Tongue (tissue), 1 donor: ENCODE measurements at regions not wholly inside any gene's neighbourhood (a gene's known extent, or its start where the extent isn't known, plus 50 kb on each side); places are given as distances from the start of the nearest gene placed in this dataset.

ENCODE experiments used
- DNase-seq: peaks from one replicate; pipeline ENCODE4 v3.0.0-alpha.2; 2015

DNA sequence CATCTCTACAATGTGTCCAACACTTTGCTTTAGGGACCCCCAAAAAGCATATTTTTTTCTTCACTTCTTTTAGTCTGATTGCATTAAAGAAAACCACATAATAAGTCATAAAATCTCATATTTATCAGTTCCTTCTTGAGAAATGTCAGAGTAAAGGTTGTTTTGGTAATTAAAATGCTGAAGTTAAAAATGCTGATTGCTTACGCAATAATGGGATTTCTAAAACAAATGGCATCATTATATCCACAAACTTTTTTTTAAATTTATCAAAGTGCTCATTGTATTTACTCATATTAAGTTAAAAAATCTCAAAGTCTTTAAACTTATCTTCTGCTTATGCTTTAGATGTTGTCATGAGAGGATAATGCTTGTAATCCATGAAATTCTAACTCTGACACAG, 737.2 kb upstream of the ARGLU1 start:
- no peak for DNase-seq

DNA sequence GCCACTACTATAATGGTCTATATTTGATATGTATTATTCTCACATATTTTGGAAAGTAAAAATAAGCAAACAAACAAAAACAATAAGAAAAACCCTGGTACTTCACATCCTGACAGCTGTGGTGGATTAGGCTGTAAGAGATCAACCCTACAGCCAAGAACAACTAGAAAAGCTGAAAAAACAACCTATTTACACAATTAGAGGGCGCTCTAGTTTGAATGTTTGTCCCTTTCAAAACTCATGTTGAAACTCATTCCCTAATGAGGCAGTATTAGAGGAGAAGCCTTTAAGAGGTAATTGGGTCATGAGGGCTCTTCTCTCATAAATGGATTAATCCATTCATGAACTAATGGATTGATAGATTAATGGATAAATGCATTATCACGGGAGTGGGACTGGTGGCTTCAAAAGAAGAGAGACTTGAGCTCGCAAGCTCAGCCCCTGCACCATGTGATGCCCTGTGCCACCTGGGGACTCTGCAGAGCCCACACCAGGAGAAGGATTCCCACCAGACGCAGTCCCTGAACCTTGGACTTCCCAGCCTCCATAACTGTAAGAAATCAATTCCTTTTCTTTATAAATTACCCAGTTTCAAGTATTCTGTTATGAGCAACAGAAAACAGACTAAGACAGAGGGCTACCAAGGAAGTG, 733.9 kb upstream of the ARGLU1 start:
- no peak for DNase-seq

DNA sequence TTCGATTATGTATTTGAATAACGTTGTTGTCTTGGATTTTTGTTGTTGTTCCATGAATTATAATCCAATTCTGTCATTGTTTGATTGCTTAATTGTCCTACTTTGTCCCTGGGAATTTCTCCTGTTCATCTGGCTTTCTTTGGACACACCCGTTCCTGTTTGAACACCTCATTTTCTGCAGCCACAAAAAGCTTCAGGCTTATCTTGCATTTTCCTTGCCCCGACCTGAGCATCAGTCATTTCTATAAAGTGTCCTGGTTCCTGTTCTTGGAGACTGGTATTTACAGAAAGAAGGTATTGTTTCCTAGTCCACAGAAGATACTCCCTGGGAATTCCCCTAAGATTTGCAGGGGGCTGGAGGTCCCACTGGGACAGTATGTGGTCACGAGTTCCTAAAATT, 731.8 kb upstream of the ARGLU1 start:
- DNase-seq: no peak

DNA sequence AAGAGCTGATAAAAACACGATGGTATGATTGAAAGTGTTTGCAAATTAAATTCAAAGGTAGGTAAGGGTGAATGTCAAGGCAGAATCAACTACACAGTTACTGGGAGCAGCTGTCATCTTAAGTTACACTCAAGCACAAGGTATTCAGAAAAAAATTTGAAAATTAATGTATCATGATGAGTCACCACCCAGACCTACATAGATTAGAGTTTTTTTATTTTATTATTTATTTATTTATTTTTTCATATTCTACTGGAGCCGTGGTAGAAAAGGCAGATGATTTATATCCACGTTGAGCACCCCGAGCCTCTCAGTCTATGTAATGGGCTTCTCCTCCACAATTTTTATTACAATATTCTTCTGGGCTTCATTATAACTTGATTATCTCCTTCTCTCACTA, 728.9 kb upstream of the ARGLU1 start:
- no peak for DNase-seq

DNA sequence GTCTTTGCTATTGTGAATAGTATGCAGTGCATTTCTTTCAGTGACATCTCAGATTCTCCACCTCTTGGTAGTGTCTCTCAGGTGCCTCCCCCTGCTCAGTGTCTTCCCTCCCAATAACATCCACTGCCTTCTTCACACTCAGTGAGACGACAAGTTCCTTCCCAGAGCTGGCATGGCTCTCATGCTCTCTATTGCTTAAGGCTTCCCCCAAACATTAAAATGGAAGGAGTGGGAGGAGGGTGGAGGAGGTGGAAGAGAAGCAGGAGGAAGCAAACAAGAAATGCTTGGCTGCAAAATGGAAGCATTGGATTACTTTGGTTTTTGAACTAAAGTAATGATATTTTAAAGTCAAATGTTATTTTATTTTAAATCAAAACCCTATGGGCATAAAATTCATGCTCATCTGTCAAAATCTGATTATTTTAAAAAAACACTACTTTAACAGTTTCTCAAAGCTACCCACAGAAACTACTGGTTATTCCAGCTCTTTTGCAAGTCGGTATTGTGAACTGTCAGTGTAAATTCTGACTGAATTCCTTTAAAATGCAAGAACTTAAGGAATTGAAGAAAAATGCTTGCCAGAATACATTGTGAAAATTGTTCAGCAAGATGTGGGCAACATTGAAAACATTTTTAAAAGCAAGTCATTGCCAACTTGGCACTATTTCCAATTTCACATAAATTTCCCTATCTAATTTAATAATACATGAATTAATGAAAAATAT, 727.6 kb upstream of the ARGLU1 start:
- DNase-seq: no peak

DNA sequence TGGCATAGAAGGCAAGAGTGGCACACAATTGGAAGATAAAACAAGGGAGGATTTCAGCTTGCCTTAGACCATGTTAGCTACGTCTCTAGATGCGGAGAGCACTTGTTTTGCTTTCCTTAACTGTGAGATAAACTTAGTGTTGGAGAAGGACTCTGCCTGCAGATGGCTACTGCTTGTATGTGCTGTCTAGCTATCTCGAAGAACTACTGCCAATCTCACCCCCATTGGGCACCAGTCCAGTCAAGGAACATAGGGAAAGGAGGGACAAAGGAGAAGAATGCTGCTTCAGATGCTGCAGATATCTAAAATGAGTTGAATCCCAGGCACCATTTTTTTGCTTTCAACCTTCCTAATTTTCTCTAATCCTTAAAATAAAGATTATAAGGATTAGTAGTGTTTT, 726.0 kb upstream of the ARGLU1 start:
- DNase-seq: no peak

DNA sequence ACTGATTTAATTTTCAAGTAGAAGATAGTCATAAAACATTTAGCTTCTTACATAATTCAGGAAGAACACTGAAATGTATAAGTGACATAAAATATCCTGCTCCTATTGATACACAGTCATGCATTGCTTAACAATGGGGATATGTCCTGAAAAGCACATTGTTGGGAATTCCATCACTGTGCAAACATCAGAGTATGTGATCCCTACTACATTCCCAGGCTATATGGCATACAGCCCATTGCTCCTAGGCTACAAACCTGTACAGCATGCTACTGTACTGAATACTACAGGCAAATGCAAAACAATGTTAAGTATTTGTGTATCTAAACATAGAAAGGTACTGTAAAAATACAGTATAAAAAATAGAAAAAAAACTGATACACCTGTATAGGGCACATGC, 723.9 kb upstream of the ARGLU1 start:
- DNase-seq: no peak

DNA sequence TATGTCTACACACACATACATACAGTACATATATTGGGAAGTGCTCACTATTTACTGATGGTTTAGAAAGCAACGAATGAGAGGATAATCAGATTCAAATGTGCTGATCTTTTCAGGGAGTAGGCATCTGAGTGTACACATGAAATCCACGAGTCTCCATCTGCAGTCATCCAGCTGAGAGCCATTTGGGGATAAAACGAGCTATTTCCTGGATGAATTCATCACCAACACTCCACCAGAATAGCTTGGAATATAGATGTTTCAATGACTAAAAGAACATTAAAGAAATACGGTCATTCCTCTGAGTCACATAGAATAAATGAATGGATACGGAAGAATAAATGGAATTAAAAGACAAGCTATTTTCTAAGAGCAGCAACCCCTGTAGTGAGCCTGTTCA, 721.6 kb upstream of the ARGLU1 start:
- no peak for DNase-seq

DNA sequence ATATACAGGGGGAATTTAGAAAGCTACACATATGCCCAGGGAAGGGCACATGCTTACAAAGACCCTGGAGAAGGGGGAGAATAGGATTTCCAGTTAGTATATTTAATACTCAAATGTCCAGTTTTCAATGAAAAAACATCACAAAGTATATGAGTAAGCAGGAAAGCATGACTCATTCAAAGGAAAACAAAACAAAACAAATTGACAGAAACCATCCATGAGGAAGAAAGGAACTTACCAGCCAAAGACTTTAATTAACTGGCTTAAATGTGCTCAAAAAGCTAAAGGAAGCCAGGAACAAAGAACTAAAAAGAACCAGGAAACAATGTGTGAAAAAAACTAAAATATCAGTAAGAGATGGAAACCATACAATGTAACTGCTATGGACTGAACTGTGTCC, 716.2 kb upstream of the ARGLU1 start:
- peak; percentile 5 for DNase-seq

DNA sequence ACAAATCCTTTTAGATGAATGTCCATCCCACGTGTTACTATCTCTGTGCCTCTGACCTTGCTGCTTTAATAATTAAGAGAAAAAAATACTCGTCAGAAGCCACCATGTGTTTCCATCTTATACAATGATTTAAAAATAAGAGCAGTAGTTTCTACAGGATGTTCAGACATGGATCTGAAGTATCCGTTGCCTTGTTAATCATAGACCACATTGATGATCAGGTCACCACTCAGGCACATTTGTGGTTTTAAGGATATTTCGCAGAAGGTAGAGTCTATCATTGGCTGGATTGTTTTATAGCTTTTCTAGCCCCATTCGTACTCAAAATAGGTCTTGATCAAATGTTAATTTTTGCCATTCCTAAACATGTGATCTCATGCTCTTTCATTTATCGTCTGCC, 710.0 kb upstream of the ARGLU1 start:
- DNase-seq: no peak

DNA sequence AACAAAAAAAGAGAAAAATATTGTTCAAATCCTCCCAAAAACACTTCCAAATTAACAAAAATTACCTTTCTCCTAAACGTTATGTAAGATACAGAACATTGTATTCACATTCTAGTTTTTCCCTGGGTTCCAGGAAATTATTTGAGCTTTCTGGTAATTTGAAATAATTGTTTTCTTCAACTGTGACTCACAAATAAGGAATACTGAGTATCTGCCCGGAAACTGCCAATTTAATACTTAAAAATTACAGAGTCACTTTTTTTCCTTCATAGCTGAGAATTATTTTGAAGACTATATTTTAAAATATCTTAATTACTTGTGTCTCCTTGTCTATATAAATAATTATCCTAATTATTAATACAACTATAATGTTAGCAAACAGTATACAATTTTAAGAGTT, 709.0 kb upstream of the ARGLU1 start:
- no peak for DNase-seq

DNA sequence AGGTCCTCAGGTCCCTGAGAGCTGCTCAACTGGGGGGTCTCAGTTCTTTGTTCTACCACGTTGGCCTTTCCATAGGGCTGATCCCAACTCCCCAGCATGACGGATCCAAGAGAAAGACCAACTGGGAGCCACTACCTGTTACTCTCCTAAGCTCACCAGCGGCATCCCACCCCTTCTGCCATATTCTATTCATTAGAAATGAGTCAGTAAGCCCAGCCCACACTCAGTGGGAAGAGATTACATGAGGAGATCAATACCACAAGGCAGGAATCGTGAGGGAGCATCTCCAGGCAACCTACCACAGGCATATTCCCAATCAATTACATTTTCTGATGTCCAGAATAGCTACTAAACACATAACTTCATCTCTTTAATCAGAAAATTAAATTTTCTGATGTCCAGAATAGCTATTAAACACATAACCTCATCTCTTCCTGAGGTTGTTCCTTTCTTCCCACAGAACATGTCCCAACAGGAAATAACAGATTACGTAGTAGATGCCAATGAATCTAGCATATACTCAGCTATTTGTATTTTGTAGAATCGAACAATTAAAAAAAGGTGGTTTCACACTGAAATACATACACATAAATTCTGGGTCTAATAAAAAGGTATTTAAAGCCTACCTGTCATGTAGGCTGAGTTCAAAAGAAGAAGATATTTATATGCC, 708.1 kb upstream of the ARGLU1 start:
- no peak for DNase-seq

DNA sequence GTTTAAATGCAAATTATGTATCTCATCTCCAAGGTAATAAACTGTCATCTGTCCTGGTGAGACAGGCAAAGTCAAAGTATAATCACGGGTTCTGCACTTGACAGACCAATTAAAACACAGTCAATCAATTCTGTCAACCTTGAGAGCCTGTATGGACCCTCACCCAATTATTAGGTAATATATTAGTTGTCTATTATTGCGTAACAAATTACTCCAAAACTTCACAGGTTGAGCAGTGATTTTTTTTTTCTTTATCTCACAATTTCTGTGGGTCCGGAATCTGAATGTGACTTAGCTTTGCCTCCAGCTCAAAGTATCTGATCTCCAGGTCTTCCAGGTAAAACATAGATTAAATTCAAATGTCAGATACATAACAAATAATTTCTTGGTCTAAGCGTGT, 707.4 kb upstream of the ARGLU1 start:
- no peak for DNase-seq

DNA sequence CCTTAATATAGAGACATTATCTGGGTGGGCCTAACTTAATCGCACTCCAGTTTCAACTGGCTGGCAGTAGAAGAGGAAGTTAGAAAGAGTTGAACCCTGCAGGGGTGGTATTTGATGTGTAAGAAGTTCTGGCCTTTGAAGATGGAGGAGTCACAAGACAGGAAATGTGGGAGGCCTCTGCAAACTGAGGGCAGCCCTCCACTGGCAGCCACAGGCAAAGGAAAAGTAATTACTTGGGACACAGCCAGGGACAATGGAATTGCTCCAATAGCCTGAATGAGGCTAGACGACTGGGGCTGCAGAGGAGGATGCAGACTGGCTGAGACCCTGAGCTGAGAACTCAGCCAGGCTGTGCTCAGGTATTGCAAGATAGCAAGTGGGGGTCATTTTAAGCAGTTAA, 703.3 kb upstream of the ARGLU1 start:
- peak; percentile 9 for DNase-seq

DNA sequence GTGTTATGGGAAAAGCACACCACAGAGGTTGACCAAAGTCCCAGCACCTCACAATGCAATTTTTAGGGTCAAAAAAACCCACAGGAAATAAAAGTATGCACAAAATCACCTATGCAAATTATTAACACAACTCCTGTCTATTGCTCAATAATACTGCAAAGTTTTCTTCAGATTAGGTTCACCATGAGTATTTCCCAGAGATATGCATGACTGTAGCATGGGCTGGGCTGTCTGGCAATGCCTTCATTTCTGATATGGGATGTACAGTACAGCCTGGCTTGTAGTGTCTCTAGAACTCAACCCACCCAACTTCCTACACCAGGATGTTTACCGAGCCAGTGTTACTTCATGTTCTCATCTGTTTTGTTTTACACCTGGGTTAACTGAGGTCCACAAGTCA, 698.7 kb upstream of the ARGLU1 start:
- DNase-seq: no peak

DNA sequence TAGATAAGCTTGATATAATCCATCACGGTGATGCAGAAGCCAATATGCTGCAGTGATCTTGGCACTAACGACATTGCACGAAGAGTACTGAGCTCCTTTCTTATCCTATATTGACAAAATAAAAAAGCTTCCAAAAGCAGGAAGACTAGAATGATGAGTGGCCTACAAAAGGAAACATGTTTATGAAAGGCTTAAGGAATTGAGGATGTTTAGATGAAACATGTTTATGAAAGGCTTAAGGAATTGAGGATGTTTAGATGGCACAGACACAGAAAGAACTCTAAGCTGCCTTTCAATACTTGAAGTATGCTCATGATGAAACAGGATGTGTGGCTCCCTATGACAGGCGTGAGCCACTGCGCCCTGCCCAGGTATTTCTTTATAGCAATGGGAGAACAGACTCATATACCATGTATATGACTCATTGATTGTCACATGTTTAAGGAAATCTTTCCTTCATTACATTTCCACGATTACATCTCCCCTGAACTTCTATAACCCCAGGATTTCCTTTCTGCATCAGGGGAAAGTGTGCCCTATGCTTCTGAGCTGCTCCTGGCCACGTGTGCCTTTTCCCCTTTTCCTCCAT, 690.8 kb upstream of the ARGLU1 start:
- DNase-seq: peak; percentile 32

DNA sequence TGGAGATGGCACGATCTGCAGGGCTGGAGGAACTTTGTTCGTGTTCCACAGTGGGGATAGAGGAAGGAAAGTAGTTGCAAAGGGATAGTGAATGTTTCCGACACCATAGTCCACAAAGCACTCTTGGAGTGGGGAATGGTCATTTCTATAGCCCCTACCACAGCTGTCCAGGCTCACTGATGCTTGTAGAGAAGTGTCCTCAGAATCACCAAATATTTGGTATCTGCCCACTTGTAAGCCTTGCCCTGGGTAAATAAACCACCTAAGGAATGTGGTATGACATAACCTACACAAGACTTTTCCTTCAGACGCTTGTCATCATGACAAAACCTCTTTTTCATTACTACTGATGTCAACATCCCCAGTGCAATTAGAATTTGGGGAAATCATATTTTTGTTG, 686.5 kb upstream of the ARGLU1 start:
- DNase-seq: no peak

DNA sequence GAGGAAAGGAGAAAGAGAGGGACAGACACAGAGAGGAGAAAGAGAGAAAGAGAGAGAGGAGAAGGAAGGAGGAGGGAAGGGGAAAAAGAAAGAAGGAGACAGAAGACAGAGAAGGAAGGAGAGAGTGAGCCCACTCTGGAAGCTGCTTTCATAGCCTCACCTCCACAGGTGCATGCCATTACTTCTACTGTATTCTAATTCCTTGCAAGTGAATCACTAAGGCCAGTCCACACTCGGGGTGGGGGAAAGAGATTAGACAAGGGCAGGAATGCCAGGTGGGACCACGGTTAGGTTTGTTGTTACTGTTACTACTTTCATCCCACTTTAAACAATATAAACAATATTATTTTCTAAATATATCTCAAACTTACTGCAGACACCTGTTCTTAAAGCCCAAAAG, 684.5 kb upstream of the ARGLU1 start:
- no peak for DNase-seq

DNA sequence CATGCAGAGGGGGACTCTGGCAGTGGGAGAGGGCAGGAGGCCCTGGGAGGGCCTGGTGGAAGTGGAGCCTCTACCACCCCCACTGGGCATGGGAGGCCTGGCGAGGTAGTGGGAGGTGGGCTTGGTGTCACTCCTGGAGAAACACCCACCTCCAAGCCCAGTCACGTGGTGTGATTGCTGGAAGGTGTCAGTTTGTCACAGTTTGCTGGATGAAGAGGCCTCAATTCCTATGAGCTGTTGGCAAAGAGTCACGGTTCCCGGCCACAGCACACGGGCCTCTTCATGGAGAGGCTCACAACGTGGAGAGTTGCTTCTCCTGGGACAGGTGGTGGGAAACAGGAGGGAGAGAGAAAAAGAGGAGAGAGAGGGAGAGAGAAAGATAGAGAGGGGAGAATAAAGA, 684.1 kb upstream of the ARGLU1 start:
- DNase-seq: no peak

DNA sequence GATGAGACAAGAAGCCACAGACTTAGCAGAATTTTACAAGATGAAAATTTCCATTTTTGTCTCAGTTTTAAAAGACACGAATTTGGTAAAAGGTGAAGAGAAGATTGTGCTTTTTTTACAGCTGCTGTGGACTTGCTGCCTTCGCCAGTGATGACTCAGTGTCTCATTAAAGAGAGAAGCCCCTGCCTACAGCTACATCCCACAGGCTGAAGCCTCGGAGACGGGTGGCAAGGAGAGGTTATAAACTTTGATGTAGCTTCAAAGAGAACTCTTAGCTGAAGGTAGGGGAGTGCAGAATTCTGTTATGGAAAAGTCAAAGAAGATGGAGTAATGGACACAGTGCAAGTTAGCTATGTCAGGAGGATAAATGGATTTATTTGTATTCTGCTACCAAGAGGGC, 683.4 kb upstream of the ARGLU1 start:
- no peak for DNase-seq

DNA sequence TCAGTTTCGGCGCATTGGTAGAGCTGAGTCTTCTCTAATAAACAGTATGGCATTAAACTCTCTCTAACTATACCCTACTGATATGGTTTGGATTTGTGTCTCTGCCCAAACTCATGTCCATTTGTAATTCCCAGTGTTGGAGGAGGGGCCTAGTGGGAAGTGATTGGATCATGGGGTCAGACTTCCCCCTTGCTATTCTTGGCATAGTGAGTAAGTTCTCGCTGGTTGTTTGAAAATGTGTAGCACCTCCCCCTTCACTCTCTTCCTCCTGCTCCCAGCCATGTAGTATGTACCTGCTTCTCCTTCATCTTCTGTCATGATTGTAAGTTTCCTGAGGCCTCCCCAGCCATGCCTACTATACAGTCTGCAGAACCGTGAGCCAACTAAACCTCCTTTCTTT, 682.7 kb upstream of the ARGLU1 start:
- DNase-seq: no peak

DNA sequence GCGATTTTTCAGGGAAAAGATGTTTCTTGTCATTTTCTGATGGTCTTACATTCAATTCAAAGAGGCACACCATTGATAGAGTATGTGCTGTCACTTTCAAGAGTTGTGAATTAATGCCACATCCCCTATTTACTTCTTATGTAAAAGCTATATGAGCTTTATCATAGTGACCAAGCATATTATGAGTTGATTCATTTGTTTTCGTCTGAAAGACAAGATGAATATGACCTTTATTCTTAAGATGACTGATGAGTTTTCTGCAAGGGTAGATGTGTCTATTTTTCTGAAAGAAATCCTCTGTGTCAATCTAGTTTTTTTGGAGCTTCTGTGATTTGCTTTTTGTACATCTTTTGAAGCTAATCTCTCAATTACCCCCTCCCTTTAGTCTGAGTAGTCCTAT, 676.3 kb upstream of the ARGLU1 start:
- no peak for DNase-seq

DNA sequence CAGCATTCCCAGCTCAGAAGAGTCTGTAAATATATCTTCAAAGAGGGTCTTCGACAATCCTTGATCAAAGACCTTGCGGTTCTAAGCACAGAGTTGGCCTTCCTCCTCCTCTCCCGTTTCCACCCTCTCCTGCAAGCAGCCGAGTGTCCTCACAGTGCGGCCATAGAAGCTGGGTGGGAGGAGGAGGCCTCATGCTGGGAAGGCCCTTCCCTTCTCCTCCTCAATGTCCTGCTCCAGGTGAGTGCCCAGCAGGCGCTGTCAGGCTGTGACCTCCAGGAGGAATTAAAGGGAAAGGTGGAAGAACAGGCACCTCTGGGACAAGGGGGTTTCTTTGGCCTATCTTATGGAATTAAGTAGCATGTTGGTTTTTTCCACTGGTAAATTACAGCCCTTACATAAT, 674.2 kb upstream of the ARGLU1 start:
- no peak for DNase-seq

DNA sequence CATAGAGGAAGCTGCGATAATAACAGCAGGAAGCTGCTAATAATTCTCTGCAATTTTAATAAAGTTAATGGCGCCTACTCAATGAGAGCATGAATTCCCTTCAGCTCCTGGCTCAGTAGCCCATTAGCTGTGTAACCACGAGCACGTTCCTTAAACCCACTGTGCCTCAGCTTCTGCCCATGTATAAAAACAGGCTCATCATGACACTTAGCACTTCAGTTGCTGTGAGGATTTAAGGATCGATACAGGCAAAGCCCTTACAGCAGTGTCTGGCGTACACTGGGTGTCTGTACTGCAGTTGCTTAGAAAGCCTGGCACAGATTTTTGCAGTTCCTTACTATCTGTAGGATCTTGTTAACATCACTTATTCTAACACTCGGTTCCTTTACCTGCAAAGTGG, 673.4 kb upstream of the ARGLU1 start:
- DNase-seq: no peak
